B cell (primary cell): ENCODE measurements at regions not wholly inside any gene's neighbourhood (a gene's known extent, or its start where the extent isn't known, plus 50 kb on each side); places are given as distances from the start of the nearest gene placed in this dataset.

Experiments used
- ATAC-seq: fragments of 200-7000 bp; cut with Tn5 transposase; one replicate; pipeline ENCODE4 v1.10.0; 2021; ENCODE audit warnings: low read depth, mild to moderate bottlenecking, moderate number of reproducible peaks, moderate library complexity
- CTCF ChIA-PET: fragments of 350-600 bp; sonication (Branson Sonifier 250); formaldehyde crosslinking; loops from one replicate; lab custom pipeline; 2021; ENCODE audit warnings: antibody characterized with exemption, inconsistent platforms; lab: Charles Lee
- POLR2A ChIA-PET: fragments of 350-600 bp; sonication (Branson Sonifier 250); formaldehyde crosslinking; loops from one replicate; lab custom pipeline; 2021; ENCODE audit warnings: antibody characterized with exemption; lab: Charles Lee
- DNase-seq: peaks from one replicate; pipeline ENCODE4 v3.0.0; 2013
- H2AFZ ChIP-seq: 2 replicates; pipeline ENCODE4 v1.6.1; 2012; ENCODE audit warnings: mild to moderate bottlenecking, low read depth, low read length; ENCODE audit not compliant: insufficient read depth, poor library complexity, severe bottlenecking
- H3K27ac ChIP-seq, 2 donors: 1 replicate in 1 of 2; 2 replicates in 1 of 2; pipeline ENCODE4 v1.5.1; 2012 to 2013; ENCODE audit warnings: low read length in 2 of 2, mild to moderate bottlenecking in 2 of 2, moderate library complexity in 1 of 2
- H3K27me3 ChIP-seq, 4 experiments: fragments of 200-600 bp in 1 of 4; sonication (generic) in 1 of 4; replicated peaks in 1 of 4; 1 replicate in 2 of 4; 2 replicates in 2 of 4; pipeline versions ENCODE4 v1.6.1 to v1.7.0; 2013 to 2016; ENCODE audit warnings: low read length in 3 of 4, mild to moderate bottlenecking in 2 of 4, mixed read lengths in 1 of 4, moderate library complexity in 1 of 4; ENCODE audit not compliant: insufficient read depth in 4 of 4, control insufficient read depth in 3 of 4; ENCODE audit errors: control extremely low read depth in 1 of 4
- H3K36me3 ChIP-seq, 2 experiments: replicated peaks in 1 of 2; 1 replicate in 1 of 2; 2 replicates in 1 of 2; pipeline versions ENCODE4 v1.6.1 to v1.7.1; 2013; ENCODE audit warnings: low read length in 1 of 2; ENCODE audit not compliant: insufficient read depth in 2 of 2, control insufficient read depth in 1 of 2; ENCODE audit errors: control extremely low read depth in 1 of 2, extremely low read depth in 1 of 2
- H3K4me1 ChIP-seq, 2 donors: fragments of 200-600 bp in 1 of 2; sonication (generic) in 1 of 2; 1 replicate in 1 of 2; 2 replicates in 1 of 2; pipeline versions ENCODE4 v1.5.1 to v1.6.1; 2013 to 2017; ENCODE audit warnings: low read length in 2 of 2; ENCODE audit not compliant: control insufficient read depth in 2 of 2, insufficient read depth in 2 of 2
- H3K4me2 ChIP-seq: replicated peaks from 2 replicates; pipeline ENCODE3; 2012; ENCODE audit warnings: mild to moderate bottlenecking, low read depth, low read length; ENCODE audit not compliant: poor library complexity, severe bottlenecking
- H3K4me3 ChIP-seq, 5 experiments: fragments of 200-600 bp in 1 of 5; sonication (generic) in 1 of 5; 1 replicate in 3 of 5; 2 replicates in 2 of 5; pipeline versions ENCODE4 v1.5.1 to v1.7.0; 2011 to 2016; ENCODE audit warnings: low read length in 4 of 5, mild to moderate bottlenecking in 4 of 5, low read depth in 2 of 5, control low read depth in 1 of 5, moderate library complexity in 1 of 5; ENCODE audit not compliant: insufficient read depth in 1 of 5; ENCODE audit errors: control extremely low read depth in 1 of 5, extremely low read depth in 1 of 5
- H3K79me2 ChIP-seq: fragments of 200-600 bp; sonication (generic); one replicate; pipeline ENCODE4 v1.6.0; 2016; ENCODE audit warnings: low read length; ENCODE audit not compliant: control insufficient read depth, insufficient read depth
- H3K9ac ChIP-seq: fragments of 200-600 bp; sonication (generic); 2 replicates; pipeline ENCODE4 v1.6.1; 2017; ENCODE audit warnings: mild to moderate bottlenecking, low read length, moderate library complexity
- H3K9me3 ChIP-seq, 3 donors: one replicate each; pipeline versions ENCODE4 v1.6.1 to v1.7.1; 2013; ENCODE audit warnings: low read length in 2 of 3; ENCODE audit not compliant: control insufficient read depth in 2 of 3, insufficient read depth in 1 of 3; ENCODE audit errors: control extremely low read depth in 1 of 3
- H4K20me1 ChIP-seq: 2 replicates; pipeline ENCODE4 v1.6.0; 2012; ENCODE audit warnings: mild to moderate bottlenecking, low read length; ENCODE audit not compliant: insufficient read depth, control insufficient read depth, poor library complexity, severe bottlenecking
- H3K27ac Mint-ChIP-seq: one replicate; pipeline ENCODE4 v1.8.0; 2021; ENCODE audit warnings: mixed read lengths
- H3K27me3 Mint-ChIP-seq: one replicate; pipeline ENCODE4 v1.8.0; 2021; ENCODE audit warnings: mixed read lengths
- H3K4me1 Mint-ChIP-seq: one replicate; pipeline ENCODE4 v1.8.0; 2021; ENCODE audit warnings: mixed read lengths
- H3K4me3 Mint-ChIP-seq: one replicate; pipeline ENCODE4 v1.8.0; 2021; ENCODE audit warnings: mixed read lengths
- H3K9me3 Mint-ChIP-seq: one replicate; pipeline ENCODE4 v1.8.0; 2022; ENCODE audit warnings: mixed read lengths; ENCODE audit not compliant: insufficient read depth
- CTCF ChIP-seq: fragments of 200-600 bp; IDR thresholded peaks from one replicate; pipeline ENCODE4 v1.8.0; 2022; ENCODE audit warnings: antibody characterized with exemption, mild to moderate bottlenecking
- EZH2 ChIP-seq: IDR thresholded peaks from 2 replicates; pipeline ENCODE4 v1.6.1; 2012; ENCODE audit warnings: borderline replicate concordance, low read depth, mild to moderate bottlenecking, moderate library complexity, low read length; ENCODE audit not compliant: insufficient read depth, poor library complexity, severe bottlenecking
- WGBS: methylation state at CpG from one replicate; pipeline ENCODE4 v1.1.5; 2013; ENCODE audit warnings: missing lambda C conversion rate; ENCODE audit not compliant: insufficient coverage; 5-methylcytosine and 5-hydroxymethylcytosine counted together
- intact Hi-C: fragments of 100-400 bp; cut with micrococcal nuclease; formaldehyde crosslinking; loops from one replicate; pipeline ENCODE4 v1.10.0; 2022

DNA sequence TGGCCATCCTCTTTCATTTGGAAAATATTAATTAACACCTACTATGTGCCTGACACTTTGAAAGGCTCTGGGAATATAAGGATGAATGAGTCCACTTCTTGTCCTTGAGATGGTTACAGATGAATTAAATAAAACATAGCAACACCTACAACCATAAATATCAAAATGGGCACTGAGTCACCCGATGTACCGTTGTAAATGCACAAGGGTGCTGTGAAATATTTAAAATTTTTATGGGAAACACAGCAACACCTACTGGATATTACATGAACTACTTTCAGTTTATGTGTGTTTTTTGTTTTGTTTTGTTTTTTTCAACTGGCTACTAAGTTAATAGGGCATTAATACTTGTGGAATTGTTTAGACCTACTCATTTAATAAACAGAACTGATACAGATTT, 239.0 kb upstream of the NAALADL2 start:
- H3K79me2 ChIP-seq, result no peaks in the 10 kb centered on the region
- no peak overlapping the region for H3K4me3 ChIP-seq
- Mint-ChIP-seq H3K4me3 (no peak overlapping the region), H3K9me3 (no peaks in the 10 kb centered on the region), H3K27me3 (no peaks in the 10 kb centered on the region), H3K4me1 (peaks cover 4% of the 10 kb centered on the region), H3K27ac (no peak overlapping the region)
- no peaks in the 10 kb centered on the region for H3K27me3 ChIP-seq
- H3K4me1 ChIP-seq, result no peaks in the 10 kb centered on the region
- H3K27ac ChIP-seq, result no peak overlapping the region
- H3K4me2 ChIP-seq, result no peak overlapping the region
- no CpG with 5 or more reads among the region's 2 CpGs for WGBS
- H3K9ac ChIP-seq, result no peak overlapping the region
- DNase-seq (no peak), ATAC-seq (no peak)
- CTCF ChIA-PET, result no interaction called here
- intact Hi-C loops, result no loop called here
- H3K36me3 ChIP-seq, result no peaks in the 10 kb centered on the region
- H3K9me3 ChIP-seq, result no peaks in the 10 kb centered on the region
- POLR2A ChIA-PET, result no interaction called here
- TF ChIP-seq CTCF, result no peak
- no peak for TF ChIP-seq EZH2
- no peaks in the 10 kb centered on the region for H4K20me1 ChIP-seq
- H2AFZ ChIP-seq, result no peak overlapping the region

DNA sequence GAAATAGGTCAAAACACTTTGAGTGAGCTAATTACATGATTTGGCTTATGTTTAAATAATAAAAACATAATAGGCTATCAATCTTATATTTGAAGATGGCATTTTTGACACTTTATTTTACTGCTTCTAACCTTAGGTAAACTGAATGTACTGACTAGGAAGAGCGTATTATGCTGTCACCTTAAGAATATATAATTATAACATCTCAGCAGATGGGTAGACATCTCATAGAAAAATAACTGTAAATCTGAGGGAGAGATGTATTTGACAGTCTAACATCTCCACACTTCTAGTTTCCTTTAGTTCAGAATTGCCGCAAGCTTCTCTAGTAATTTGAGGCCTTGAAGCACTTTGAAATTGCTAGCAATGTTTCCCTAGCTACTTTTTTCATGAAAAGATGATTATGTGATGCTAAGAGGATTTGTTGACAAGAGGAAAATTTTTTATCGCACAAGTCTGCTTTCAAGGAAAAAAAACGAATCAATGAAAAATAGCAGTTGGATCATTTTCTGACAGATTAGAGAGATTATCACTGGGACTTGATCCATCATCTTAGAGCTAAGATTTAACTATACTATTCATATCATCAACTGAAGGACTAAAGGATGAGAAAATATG, 238.2 kb upstream of the NAALADL2 start:
- H3K4me1 Mint-ChIP-seq, result peaks cover 4% of the 10 kb centered on the region
- ChIA-PET POLR2A (no interaction called here), CTCF (no interaction called here)
- TF ChIP-seq CTCF (no peak), EZH2 (no peak)
- Histone ChIP-seq H3K9me3 (no peaks in the 10 kb centered on the region), H3K79me2 (no peaks in the 10 kb centered on the region), H2AFZ (no peak overlapping the region), H3K27me3 (no peaks in the 10 kb centered on the region), H3K4me1 (no peaks in the 10 kb centered on the region), H3K9ac (no peak overlapping the region), H3K4me2 (no peak overlapping the region), H4K20me1 (no peaks in the 10 kb centered on the region), H3K27ac (no peak overlapping the region), H3K4me3 (no peak overlapping the region), H3K36me3 (no peaks in the 10 kb centered on the region)
- no peak overlapping the region for H3K4me3 Mint-ChIP-seq
- no CpG with 5 or more reads among the region's 4 CpGs for WGBS
- intact Hi-C loops, result no loop called here
- ATAC-seq (no peak), DNase-seq (no peak)
- H3K27me3 Mint-ChIP-seq, result no peaks in the 10 kb centered on the region
- no peak overlapping the region for H3K27ac Mint-ChIP-seq
- no peaks in the 10 kb centered on the region for H3K9me3 Mint-ChIP-seq
